HepG2 (cell line): ENCODE measurements at regions not wholly inside any gene's neighbourhood (a gene's known extent, or its start where the extent isn't known, plus 50 kb on each side); places are given as distances from the start of the nearest gene placed in this dataset.

Experiments used
- ATAC-seq: fragments of 200-7000 bp; cut with Tn5 transposase; 3 replicates; pipeline ENCODE4 v1.9.1; 2020; ENCODE audit warnings: mild to moderate bottlenecking, moderate library complexity
- BruUV-seq: library from RNA; stranded (reverse); fragments of 400-500 nt; replicated peaks from 2 replicates; lab custom pipeline; 2021; lab: Mats Ljungman, UMichigan
- CTCF ChIA-PET: fragments of 300-600 bp; formaldehyde crosslinking; extraction: SDS; loops from one replicate; lab custom pipeline; 2021; ENCODE audit warnings: low total read pairs, inconsistent platforms, low intra/inter-chr PET ratio; lab: Yijun Ruan, JAX
- POLR2A ChIA-PET: fragments of 350-600 bp; sonication (Branson Sonifier 250); formaldehyde crosslinking; loops from one replicate; lab custom pipeline; 2020; ENCODE audit warnings: antibody characterized with exemption, inconsistent platforms; lab: Yijun Ruan, JAX
- DNase-seq: peaks from one replicate; pipeline ENCODE4 v3.0.0-alpha.2; 2015; ENCODE audit warnings: low spot score
- FAIRE-seq: peaks from 3 replicates; lab custom pipeline; 2011; peaks lifted over from hg19 to GRCh38; lab: Jason Lieb, UNC
- H2AFZ ChIP-seq: one replicate; pipeline ENCODE4 v1.6.1; 2011; ENCODE audit warnings: low read length, inconsistent platforms
- H3K27ac ChIP-seq: fragments of 300-600 bp; 3 replicates; pipeline ENCODE4 v1.8.0; 2011; ENCODE audit warnings: mixed run types, mild to moderate bottlenecking, mixed read lengths, low read length, inconsistent platforms; ENCODE audit not compliant: insufficient read depth; ENCODE audit errors: extremely low read length
- H3K27me3 ChIP-seq, 2 experiments: fragments of 200-600 bp in 1 of 2; 2 replicates in 1 of 2; 3 replicates in 1 of 2; pipeline versions ENCODE4 v1.6.0 to v1.8.0; 2011; ENCODE audit warnings: low read length in 2 of 2, mild to moderate bottlenecking in 2 of 2, moderate library complexity in 2 of 2, inconsistent platforms in 1 of 2; ENCODE audit not compliant: insufficient read depth in 2 of 2, control insufficient read depth in 1 of 2
- H3K36me3 ChIP-seq, 2 experiments: fragments of 200-600 bp in 1 of 2; replicated peaks in 1 of 2; 2 replicates in 1 of 2; 3 replicates in 1 of 2; pipeline versions ENCODE4 v1.5.1 to v1.8.0; 2011; ENCODE audit warnings: low read length in 2 of 2, inconsistent platforms in 1 of 2; ENCODE audit not compliant: insufficient read depth in 2 of 2, control insufficient read depth in 1 of 2
- H3K4me1 ChIP-seq: 2 replicates; pipeline ENCODE4 v1.5.1; 2012; ENCODE audit warnings: low read length, inconsistent platforms; ENCODE audit not compliant: insufficient read depth
- H3K4me2 ChIP-seq: 2 replicates; pipeline ENCODE4 v1.6.0; 2011; ENCODE audit warnings: low read depth, low read length, inconsistent platforms
- H3K4me3 ChIP-seq, 3 experiments: fragments of 200-600 bp in 1 of 3; sonication (generic), shearing (Covaris generic) in 1 of 3; replicated peaks in 1 of 3; 2 replicates each; pipeline ENCODE4 v1.5.1; 2011 to 2016; ENCODE audit warnings: low read length in 3 of 3, inconsistent platforms in 2 of 3, low read depth in 2 of 3, mild to moderate bottlenecking in 2 of 3, control low read depth in 1 of 3, mixed read lengths in 1 of 3; ENCODE audit not compliant: insufficient read depth in 1 of 3
- H3K79me2 ChIP-seq: one replicate; pipeline ENCODE4 v1.6.1; 2011; ENCODE audit warnings: low read length, inconsistent platforms; ENCODE audit not compliant: insufficient read depth
- H3K9ac ChIP-seq: 2 replicates; pipeline ENCODE4 v1.6.0; 2011; ENCODE audit warnings: mild to moderate bottlenecking, low read depth, low read length, inconsistent platforms; ENCODE audit not compliant: insufficient read depth
- H3K9me3 ChIP-seq: 2 replicates; pipeline ENCODE4 v1.5.1; 2012; ENCODE audit warnings: mild to moderate bottlenecking, low read length
- H4K20me1 ChIP-seq: 2 replicates; pipeline ENCODE4 v1.6.0; 2011; ENCODE audit warnings: inconsistent platforms, mild to moderate bottlenecking, low read length, moderate library complexity; ENCODE audit not compliant: insufficient read depth
- KLF9 ChIP-seq: IDR thresholded peaks from 2 replicates; pipeline ENCODE4 v1.6.1; 2016; ENCODE audit warnings: low read depth
- MIER2 ChIP-seq: IDR thresholded peaks from 2 replicates; pipeline ENCODE4 v1.6.1; 2016; ENCODE audit warnings: missing biosample characterization, missing genetic modification reagents
- NFYB ChIP-seq: sonication (generic); formaldehyde crosslinking; IDR thresholded peaks from 2 replicates; pipeline ENCODE4 v1.4.0; 2020; ENCODE audit warnings: missing genetic modification reagents
- SCMH1 ChIP-seq: sonication (generic); formaldehyde crosslinking; IDR thresholded peaks from 2 replicates; pipeline ENCODE4 v1.9.0; 2021; ENCODE audit warnings: missing genetic modification reagents, mild to moderate bottlenecking, borderline replicate concordance
- THYN1 ChIP-seq: sonication (generic); formaldehyde crosslinking; IDR thresholded peaks from 2 replicates; pipeline ENCODE4 v1.8.1; 2023; ENCODE audit warnings: low read depth, mild to moderate bottlenecking, moderate library complexity, missing genetic modification reagents, borderline replicate concordance
- ZNF766 ChIP-seq: sonication (generic); formaldehyde crosslinking; IDR thresholded peaks from 2 replicates; pipeline ENCODE4 v1.5.0; 2020; ENCODE audit warnings: missing genetic modification reagents, borderline replicate concordance
- ZSCAN9 ChIP-seq: IDR thresholded peaks from 2 replicates; pipeline ENCODE4 v1.6.1; 2016; ENCODE audit warnings: borderline replicate concordance
- WGBS: methylation state at CpG from one replicate; pipeline ENCODE4 v1.1.6; 2017; ENCODE audit warnings: low lambda C conversion rate; 5-methylcytosine and 5-hydroxymethylcytosine counted together
- in situ Hi-C: cut with HindIII; loops from 2 replicates; pipeline ENCODE4 v1.10.0; 2017; ENCODE audit warnings: low pct_unique_long_range_greater_than_20kb; ENCODE audit not compliant: extremely low pct_ligation_motif_present
- intact Hi-C: fragments of 100-400 bp; cut with micrococcal nuclease; formaldehyde crosslinking; loops from one replicate; pipeline ENCODE4 v1.10.0; 2022; ENCODE audit not compliant: unreplicated experiment
- TF ChIP-seq, protein P1 (sequence below), 2 experiments: IDR thresholded peaks; 2 replicates each; pipeline ENCODE4 v1.6.1; 2011 to 2012; ENCODE audit warnings: low read length in 2 of 2, borderline replicate concordance in 1 of 2, low read depth in 1 of 2, mild to moderate bottlenecking in 1 of 2, moderate library complexity in 1 of 2

DNA sequence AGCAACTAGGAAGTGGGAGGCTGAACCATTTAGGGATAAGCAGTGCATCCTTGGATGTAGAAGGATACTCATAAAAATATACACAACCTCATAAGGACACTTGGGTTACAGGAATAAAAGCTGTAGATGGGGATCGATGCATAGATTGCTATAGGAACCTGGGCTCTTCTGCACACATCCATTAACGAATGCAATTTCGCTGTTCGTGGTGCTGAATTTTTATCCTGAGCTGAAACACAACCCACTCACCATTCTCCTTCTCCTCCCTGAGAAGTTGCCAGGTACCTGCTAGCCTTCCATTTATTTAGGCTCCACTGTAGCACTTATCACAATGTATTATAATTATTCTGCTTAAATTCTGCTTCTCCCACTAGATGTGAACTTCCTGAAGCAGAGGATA is 320.6 kb upstream of the BRINP1 start:
- H3K4me2 ChIP-seq = no peak overlapping the region
- no peaks in the 10 kb centered on the region for H3K36me3 ChIP-seq
- H3K9ac ChIP-seq = no peak overlapping the region
- no peaks in the 10 kb centered on the region for H4K20me1 ChIP-seq
- intact Hi-C loops (no loop called here), in situ Hi-C loops (no loop called here)
- BruUV-seq = no TSS peak
- ATAC-seq (no peak), DNase-seq (no peak), FAIRE-seq (no peak)
- no peaks in the 10 kb centered on the region for H3K79me2 ChIP-seq
- H3K27ac ChIP-seq = no peak overlapping the region
- TF ChIP-seq THYN1 (CRISPR knock-in tag) = no peak
- no peak for TF ChIP-seq ZSCAN9 (CRISPR knock-in tag)
- peak; percentile 91 for TF ChIP-seq MIER2 (CRISPR knock-in tag)
- TF ChIP-seq SCMH1 (CRISPR knock-in tag) = no peak
- no peak for TF ChIP-seq ZNF766 (CRISPR knock-in tag)
- TF ChIP-seq KLF9 = no peak
- no peak for TF ChIP-seq NFYB (CRISPR knock-in tag)
- TF ChIP-seq, protein P1, sequence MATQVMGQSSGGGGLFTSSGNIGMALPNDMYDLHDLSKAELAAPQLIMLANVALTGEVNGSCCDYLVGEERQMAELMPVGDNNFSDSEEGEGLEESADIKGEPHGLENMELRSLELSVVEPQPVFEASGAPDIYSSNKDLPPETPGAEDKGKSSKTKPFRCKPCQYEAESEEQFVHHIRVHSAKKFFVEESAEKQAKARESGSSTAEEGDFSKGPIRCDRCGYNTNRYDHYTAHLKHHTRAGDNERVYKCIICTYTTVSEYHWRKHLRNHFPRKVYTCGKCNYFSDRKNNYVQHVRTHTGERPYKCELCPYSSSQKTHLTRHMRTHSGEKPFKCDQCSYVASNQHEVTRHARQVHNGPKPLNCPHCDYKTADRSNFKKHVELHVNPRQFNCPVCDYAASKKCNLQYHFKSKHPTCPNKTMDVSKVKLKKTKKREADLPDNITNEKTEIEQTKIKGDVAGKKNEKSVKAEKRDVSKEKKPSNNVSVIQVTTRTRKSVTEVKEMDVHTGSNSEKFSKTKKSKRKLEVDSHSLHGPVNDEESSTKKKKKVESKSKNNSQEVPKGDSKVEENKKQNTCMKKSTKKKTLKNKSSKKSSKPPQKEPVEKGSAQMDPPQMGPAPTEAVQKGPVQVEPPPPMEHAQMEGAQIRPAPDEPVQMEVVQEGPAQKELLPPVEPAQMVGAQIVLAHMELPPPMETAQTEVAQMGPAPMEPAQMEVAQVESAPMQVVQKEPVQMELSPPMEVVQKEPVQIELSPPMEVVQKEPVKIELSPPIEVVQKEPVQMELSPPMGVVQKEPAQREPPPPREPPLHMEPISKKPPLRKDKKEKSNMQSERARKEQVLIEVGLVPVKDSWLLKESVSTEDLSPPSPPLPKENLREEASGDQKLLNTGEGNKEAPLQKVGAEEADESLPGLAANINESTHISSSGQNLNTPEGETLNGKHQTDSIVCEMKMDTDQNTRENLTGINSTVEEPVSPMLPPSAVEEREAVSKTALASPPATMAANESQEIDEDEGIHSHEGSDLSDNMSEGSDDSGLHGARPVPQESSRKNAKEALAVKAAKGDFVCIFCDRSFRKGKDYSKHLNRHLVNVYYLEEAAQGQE (IDR thresholded peaks at IDR 0.05; ENCODE audit: borderline replicate concordance in 1 of 2, low read depth in 1 of 2, low read length in 2 of 2) = peak; percentile 39 to 91
- H2AFZ ChIP-seq = no peak overlapping the region
- WGBS = 0% methylated on average over 4 of the region's 4 CpGs
- POLR2A ChIA-PET = no interaction called here
- no peaks in the 10 kb centered on the region for H3K4me1 ChIP-seq
- CTCF ChIA-PET = no interaction called here
- no peaks in the 10 kb centered on the region for H3K9me3 ChIP-seq
- no peaks in the 10 kb centered on the region for H3K27me3 ChIP-seq
- no peak overlapping the region for H3K4me3 ChIP-seq
